ENCODE measurements at regions not wholly inside any gene's neighbourhood (a gene's known extent, or its start where the extent isn't known, plus 50 kb on each side); places are given as distances from the start of the nearest gene placed in this dataset.

DNA sequence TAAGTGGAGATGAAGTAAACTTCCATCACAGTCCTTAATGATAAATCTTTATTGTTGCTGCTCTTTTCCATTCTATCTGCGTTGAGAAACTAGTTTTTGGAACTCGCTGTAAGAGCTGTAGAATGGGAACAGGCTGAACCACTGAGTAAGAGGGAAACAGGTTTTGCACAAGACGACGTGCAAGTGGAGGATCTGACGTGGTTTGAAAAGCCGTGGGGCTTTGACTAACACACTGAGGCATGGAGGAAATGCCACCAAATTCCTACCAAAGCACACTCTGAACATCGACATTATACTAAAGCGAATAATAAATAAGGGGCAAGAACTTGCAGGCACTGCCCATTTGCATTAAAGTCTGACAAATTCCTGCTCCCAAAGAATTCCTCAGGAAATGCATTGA, 160.6 kb downstream of the KLF6 start:
- H3K9me3 ChIP-seq (ENCODE audit: low read depth, low read length, poor library complexity, severe bottlenecking), result no peaks in the 10 kb centered on the region
- no peaks in the 10 kb centered on the region for H3K27me3 ChIP-seq (replicated peaks; ENCODE audit: insufficient read depth, low read depth, low read length, poor library complexity)
- no TSS peak for BruUV-seq (replicated peaks)
- H3K4me1 ChIP-seq (ENCODE audit: insufficient read depth, low read length, poor library complexity, severe bottlenecking), result peaks cover 16% of the 10 kb centered on the region
- CTCF ChIA-PET, result no interaction called here
- intact Hi-C loops (cut with micrococcal nuclease; ENCODE audit: unreplicated experiment), result no loop called here
- TF ChIP-seq EZH2 (IDR thresholded peaks at IDR 0.05; ENCODE audit: borderline replicate concordance, low read depth, low read length, poor library complexity, severe bottlenecking) (no peak), CTCF (conservative IDR thresholded peaks at IDR 0.05; ENCODE audit: low read depth, low read length) (no peak)
- no peak for DNase-seq (ENCODE audit: low spot score)
- no peak overlapping the region for H3K4me3 ChIP-seq (ENCODE audit: low read depth, low read length, poor library complexity, severe bottlenecking)
- POLR2A ChIA-PET (ENCODE audit: low non-redundant PET), result no interaction called here
- H3K36me3 ChIP-seq (ENCODE audit: insufficient read depth, low read length, poor library complexity, severe bottlenecking), result no peaks in the 10 kb centered on the region
- no peak overlapping the region for H3K27ac ChIP-seq (ENCODE audit: low read depth, low read length, poor library complexity, severe bottlenecking)

DNA sequence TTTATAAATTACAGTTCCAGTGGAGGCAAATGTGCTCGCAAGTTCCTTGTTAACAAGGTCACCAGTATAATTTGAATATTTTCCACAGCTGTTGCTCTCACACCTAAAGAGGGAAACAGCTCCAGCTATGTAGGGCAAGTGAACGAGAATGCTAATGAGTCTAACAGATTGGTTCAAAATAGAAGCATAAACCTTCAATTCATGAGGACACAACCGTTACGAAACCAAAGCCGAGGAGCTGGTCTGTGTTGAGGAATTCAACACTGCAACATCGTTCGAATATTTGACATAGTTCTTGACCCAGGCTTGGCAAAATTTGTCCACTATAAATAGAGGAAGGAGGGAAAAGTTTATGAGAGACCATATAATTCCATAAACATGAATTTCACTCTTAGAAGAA, 161.3 kb downstream of the KLF6 start:
- H3K27ac ChIP-seq (ENCODE audit: low read depth, low read length, poor library complexity, severe bottlenecking), result no peak overlapping the region
- BruUV-seq (replicated peaks), result no TSS peak
- H3K4me3 ChIP-seq (ENCODE audit: low read depth, low read length, poor library complexity, severe bottlenecking), result no peak overlapping the region
- H3K36me3 ChIP-seq (ENCODE audit: insufficient read depth, low read length, poor library complexity, severe bottlenecking), result no peaks in the 10 kb centered on the region
- DNase-seq (ENCODE audit: low spot score), result no peak
- ChIA-PET CTCF (no interaction called here), POLR2A (ENCODE audit: low non-redundant PET) (no interaction called here)
- H3K4me1 ChIP-seq (ENCODE audit: insufficient read depth, low read length, poor library complexity, severe bottlenecking), result peaks cover 22% of the 10 kb centered on the region
- intact Hi-C loops (cut with micrococcal nuclease; ENCODE audit: unreplicated experiment), result no loop called here
- no peaks in the 10 kb centered on the region for H3K27me3 ChIP-seq (replicated peaks; ENCODE audit: insufficient read depth, low read depth, low read length, poor library complexity)
- TF ChIP-seq EZH2 (IDR thresholded peaks at IDR 0.05; ENCODE audit: borderline replicate concordance, low read depth, low read length, poor library complexity, severe bottlenecking) (no peak), CTCF (conservative IDR thresholded peaks at IDR 0.05; ENCODE audit: low read depth, low read length) (no peak)
- H3K9me3 ChIP-seq (ENCODE audit: low read depth, low read length, poor library complexity, severe bottlenecking), result no peaks in the 10 kb centered on the region

GRCh38 chr10:3622845-3623621, 162.0 kb downstream of the KLF6 start:
- no TSS peak for BruUV-seq (replicated peaks)
- no peak overlapping the region for H3K4me3 ChIP-seq (ENCODE audit: low read depth, low read length, poor library complexity, severe bottlenecking)
- no peaks in the 10 kb centered on the region for H3K9me3 ChIP-seq (ENCODE audit: low read depth, low read length, poor library complexity, severe bottlenecking)
- ChIA-PET POLR2A (ENCODE audit: low non-redundant PET) (no interaction called here), CTCF (interaction anchor here (0.6 kb wide), 1 partner anchor 1032 kb away, joined by 3 read pairs; no protein-coding TSS in a partner anchor)
- intact Hi-C loops (cut with micrococcal nuclease; ENCODE audit: unreplicated experiment), result no loop called here
- no peak for DNase-seq (ENCODE audit: low spot score)
- no peaks in the 10 kb centered on the region for H3K27me3 ChIP-seq (replicated peaks; ENCODE audit: insufficient read depth, low read depth, low read length, poor library complexity)
- H3K36me3 ChIP-seq (ENCODE audit: insufficient read depth, low read length, poor library complexity, severe bottlenecking), result no peaks in the 10 kb centered on the region
- peaks cover 24% of the 10 kb centered on the region for H3K4me1 ChIP-seq (ENCODE audit: insufficient read depth, low read length, poor library complexity, severe bottlenecking)
- no peak overlapping the region for H3K27ac ChIP-seq (ENCODE audit: low read depth, low read length, poor library complexity, severe bottlenecking)
- TF ChIP-seq EZH2 (IDR thresholded peaks at IDR 0.05; ENCODE audit: borderline replicate concordance, low read depth, low read length, poor library complexity, severe bottlenecking) (no peak), CTCF (conservative IDR thresholded peaks at IDR 0.05; ENCODE audit: low read depth, low read length) (no peak)

All from A673 (cell line).